ENCODE measurements at regions not wholly inside any gene's neighbourhood (a gene's known extent, or its start where the extent isn't known, plus 50 kb on each side); places are given as distances from the start of the nearest gene placed in this dataset.

- TF ChIP-seq RFX5 (IDR thresholded peaks at IDR 0.05; ENCODE audit: low read length) (no peak), ZBTB33 (IDR thresholded peaks at IDR 0.05; ENCODE audit: borderline replicate concordance, low read depth) (no peak), SMC3 (IDR thresholded peaks at IDR 0.05; ENCODE audit: low read depth, low read length) (no peak), GATA2 (CRISPR knock-in tag; IDR thresholded peaks at IDR 0.05) (no peak), RXRA (IDR thresholded peaks at IDR 0.05; ENCODE audit: borderline replicate concordance, low read depth) (no peak), EZH2phosphoT487 (IDR thresholded peaks at IDR 0.05; ENCODE audit: borderline replicate concordance, low read depth) (no peak), ELF1 (IDR thresholded peaks at IDR 0.05) (no peak), SIN3A (IDR thresholded peaks at IDR 0.05; ENCODE audit: borderline replicate concordance, low read depth, low read length) (no peak), FOXJ3 (CRISPR knock-in tag; IDR thresholded peaks at IDR 0.05) (no peak), MXI1 (IDR thresholded peaks at IDR 0.05; ENCODE audit: low read depth, low read length) (no peak), MAX (IDR thresholded peaks at IDR 0.05; ENCODE audit: low read depth) (no peak)
- TF ChIP-seq, protein P1, sequence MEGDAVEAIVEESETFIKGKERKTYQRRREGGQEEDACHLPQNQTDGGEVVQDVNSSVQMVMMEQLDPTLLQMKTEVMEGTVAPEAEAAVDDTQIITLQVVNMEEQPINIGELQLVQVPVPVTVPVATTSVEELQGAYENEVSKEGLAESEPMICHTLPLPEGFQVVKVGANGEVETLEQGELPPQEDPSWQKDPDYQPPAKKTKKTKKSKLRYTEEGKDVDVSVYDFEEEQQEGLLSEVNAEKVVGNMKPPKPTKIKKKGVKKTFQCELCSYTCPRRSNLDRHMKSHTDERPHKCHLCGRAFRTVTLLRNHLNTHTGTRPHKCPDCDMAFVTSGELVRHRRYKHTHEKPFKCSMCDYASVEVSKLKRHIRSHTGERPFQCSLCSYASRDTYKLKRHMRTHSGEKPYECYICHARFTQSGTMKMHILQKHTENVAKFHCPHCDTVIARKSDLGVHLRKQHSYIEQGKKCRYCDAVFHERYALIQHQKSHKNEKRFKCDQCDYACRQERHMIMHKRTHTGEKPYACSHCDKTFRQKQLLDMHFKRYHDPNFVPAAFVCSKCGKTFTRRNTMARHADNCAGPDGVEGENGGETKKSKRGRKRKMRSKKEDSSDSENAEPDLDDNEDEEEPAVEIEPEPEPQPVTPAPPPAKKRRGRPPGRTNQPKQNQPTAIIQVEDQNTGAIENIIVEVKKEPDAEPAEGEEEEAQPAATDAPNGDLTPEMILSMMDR (IDR thresholded peaks at IDR 0.05) = no peak
- TF ChIP-seq, protein P2, sequence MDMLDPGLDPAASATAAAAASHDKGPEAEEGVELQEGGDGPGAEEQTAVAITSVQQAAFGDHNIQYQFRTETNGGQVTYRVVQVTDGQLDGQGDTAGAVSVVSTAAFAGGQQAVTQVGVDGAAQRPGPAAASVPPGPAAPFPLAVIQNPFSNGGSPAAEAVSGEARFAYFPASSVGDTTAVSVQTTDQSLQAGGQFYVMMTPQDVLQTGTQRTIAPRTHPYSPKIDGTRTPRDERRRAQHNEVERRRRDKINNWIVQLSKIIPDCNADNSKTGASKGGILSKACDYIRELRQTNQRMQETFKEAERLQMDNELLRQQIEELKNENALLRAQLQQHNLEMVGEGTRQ (IDR thresholded peaks at IDR 0.05; ENCODE audit: borderline replicate concordance, low read depth, low read length) = no peak
- TF ChIP-seq, protein P3, sequence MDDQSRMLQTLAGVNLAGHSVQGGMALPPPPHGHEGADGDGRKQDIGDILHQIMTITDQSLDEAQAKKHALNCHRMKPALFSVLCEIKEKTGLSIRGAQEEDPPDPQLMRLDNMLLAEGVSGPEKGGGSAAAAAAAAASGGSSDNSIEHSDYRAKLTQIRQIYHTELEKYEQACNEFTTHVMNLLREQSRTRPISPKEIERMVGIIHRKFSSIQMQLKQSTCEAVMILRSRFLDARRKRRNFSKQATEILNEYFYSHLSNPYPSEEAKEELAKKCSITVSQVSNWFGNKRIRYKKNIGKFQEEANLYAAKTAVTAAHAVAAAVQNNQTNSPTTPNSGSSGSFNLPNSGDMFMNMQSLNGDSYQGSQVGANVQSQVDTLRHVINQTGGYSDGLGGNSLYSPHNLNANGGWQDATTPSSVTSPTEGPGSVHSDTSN (IDR thresholded peaks at IDR 0.05) = no peak
- TF ChIP-seq, protein P4, sequence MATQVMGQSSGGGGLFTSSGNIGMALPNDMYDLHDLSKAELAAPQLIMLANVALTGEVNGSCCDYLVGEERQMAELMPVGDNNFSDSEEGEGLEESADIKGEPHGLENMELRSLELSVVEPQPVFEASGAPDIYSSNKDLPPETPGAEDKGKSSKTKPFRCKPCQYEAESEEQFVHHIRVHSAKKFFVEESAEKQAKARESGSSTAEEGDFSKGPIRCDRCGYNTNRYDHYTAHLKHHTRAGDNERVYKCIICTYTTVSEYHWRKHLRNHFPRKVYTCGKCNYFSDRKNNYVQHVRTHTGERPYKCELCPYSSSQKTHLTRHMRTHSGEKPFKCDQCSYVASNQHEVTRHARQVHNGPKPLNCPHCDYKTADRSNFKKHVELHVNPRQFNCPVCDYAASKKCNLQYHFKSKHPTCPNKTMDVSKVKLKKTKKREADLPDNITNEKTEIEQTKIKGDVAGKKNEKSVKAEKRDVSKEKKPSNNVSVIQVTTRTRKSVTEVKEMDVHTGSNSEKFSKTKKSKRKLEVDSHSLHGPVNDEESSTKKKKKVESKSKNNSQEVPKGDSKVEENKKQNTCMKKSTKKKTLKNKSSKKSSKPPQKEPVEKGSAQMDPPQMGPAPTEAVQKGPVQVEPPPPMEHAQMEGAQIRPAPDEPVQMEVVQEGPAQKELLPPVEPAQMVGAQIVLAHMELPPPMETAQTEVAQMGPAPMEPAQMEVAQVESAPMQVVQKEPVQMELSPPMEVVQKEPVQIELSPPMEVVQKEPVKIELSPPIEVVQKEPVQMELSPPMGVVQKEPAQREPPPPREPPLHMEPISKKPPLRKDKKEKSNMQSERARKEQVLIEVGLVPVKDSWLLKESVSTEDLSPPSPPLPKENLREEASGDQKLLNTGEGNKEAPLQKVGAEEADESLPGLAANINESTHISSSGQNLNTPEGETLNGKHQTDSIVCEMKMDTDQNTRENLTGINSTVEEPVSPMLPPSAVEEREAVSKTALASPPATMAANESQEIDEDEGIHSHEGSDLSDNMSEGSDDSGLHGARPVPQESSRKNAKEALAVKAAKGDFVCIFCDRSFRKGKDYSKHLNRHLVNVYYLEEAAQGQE (IDR thresholded peaks at IDR 0.05; ENCODE audit: low read depth, low read length) = no peak
- TF ChIP-seq, protein P5, sequence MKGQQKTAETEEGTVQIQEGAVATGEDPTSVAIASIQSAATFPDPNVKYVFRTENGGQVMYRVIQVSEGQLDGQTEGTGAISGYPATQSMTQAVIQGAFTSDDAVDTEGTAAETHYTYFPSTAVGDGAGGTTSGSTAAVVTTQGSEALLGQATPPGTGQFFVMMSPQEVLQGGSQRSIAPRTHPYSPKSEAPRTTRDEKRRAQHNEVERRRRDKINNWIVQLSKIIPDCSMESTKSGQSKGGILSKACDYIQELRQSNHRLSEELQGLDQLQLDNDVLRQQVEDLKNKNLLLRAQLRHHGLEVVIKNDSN (IDR thresholded peaks at IDR 0.05; ENCODE audit: borderline replicate concordance, low read depth) = no peak
- no peaks in the 10 kb centered on the region for H3K9me3 ChIP-seq
- H3K9me2 ChIP-seq = no peaks in the 10 kb centered on the region
- no peak for DNase-seq
- no peak overlapping the region for H2AFZ ChIP-seq (ENCODE audit: low read depth)
- ChIA-PET POLR2A (no interaction called here), CTCF (interaction anchor here (1.1 kb wide), 1 partner anchor 12 kb away, joined by 3 read pairs; no protein-coding TSS in a partner anchor)
- no peak overlapping the region for H3K9ac ChIP-seq
- H3K27me3 ChIP-seq (ENCODE audit: insufficient read depth) = no peaks in the 10 kb centered on the region
- H3K36me3 ChIP-seq (replicated peaks in 1 of 2; ENCODE audit: control insufficient read depth in 1 of 2, insufficient read depth in 2 of 2, low read length in 1 of 2) = no peaks in the 10 kb centered on the region
- no peaks in the 10 kb centered on the region; a peak in 1 of 4 replicates for H3K4me1 ChIP-seq (ENCODE audit: control insufficient read depth in 1 of 2, insufficient read depth in 2 of 2, low read depth in 1 of 2, low read length in 1 of 2)
- WGBS (ENCODE audit: low lambda C conversion rate) = 72% methylated on average over 3 of the region's 3 CpGs
- no peak overlapping the region for H3K4me2 ChIP-seq
- H3F3A ChIP-seq (replicated peaks; ENCODE audit: insufficient read depth) = no peaks in the 10 kb centered on the region
- H3K27ac ChIP-seq (ENCODE audit: low read depth in 2 of 2, low read length in 1 of 2) = no peak overlapping the region
- H3K4me3 ChIP-seq (ENCODE audit: low read depth in 2 of 2, low read length in 1 of 2) = no peak overlapping the region
- no peaks in the 10 kb centered on the region for H3K79me2 ChIP-seq (ENCODE audit: insufficient read depth)
- no peaks in the 10 kb centered on the region for H4K20me1 ChIP-seq (ENCODE audit: insufficient read depth)
Measured at GRCh38 chr10:31087011-31087410, 55.3 kb upstream of the ZNF438 start.
